IPS-NIHi11 (cell line): ENCODE measurements at regions not wholly inside any gene's neighbourhood (a gene's known extent, or its start where the extent isn't known, plus 50 kb on each side); places are given as distances from the start of the nearest gene placed in this dataset.
"Not testable (repeated sequence)": the region's sequence is repeated elsewhere in the genome, so short reads cannot be mapped to it uniquely, and the experiment has no call there.

Experiments used
- DNase-seq: peaks from one replicate; pipeline ENCODE4 v3.0.0; 2012; ENCODE audit warnings: mixed read lengths, low spot score

- DNase-seq, result no peak
Observed at GRCh38 chrX:69062493-69062892, 102.8 kb downstream of the PJA1 start.

GRCh38 chrX:69060631-69061408 lies 104.4 kb downstream of the PJA1 start:
- peak; percentile 33 for DNase-seq

GRCh38 chrX:69055193-69055592 lies 110.1 kb downstream of the PJA1 start:
- DNase-seq, result no peak

GRCh38 chrX:69054497-69054896 lies 110.8 kb downstream of the PJA1 start:
- not testable (repeated sequence) for DNase-seq

GRCh38 chrX:69051901-69052300 lies 113.4 kb downstream of the PJA1 start:
- no peak for DNase-seq

- no peak for DNase-seq
Observed at GRCh38 chrX:69050051-69050765, 115.0 kb downstream of the PJA1 start.

- DNase-seq, result no peak
Observed at GRCh38 chrX:69046996-69047490, 118.2 kb downstream of the PJA1 start.

GRCh38 chrX:69045616-69046345 lies 119.5 kb downstream of the PJA1 start:
- no peak for DNase-seq

GRCh38 chrX:69038816-69039215 lies 126.4 kb downstream of the PJA1 start:
- DNase-seq, result no peak

- no peak for DNase-seq
Observed at GRCh38 chrX:69038188-69038587, 127.1 kb downstream of the PJA1 start.

GRCh38 chrX:69037786-69038185 lies 127.5 kb downstream of the PJA1 start:
- no peak for DNase-seq

GRCh38 chrX:69036674-69037573 lies 128.3 kb downstream of the PJA1 start:
- peak; percentile 7 for DNase-seq

- DNase-seq, result no peak
Observed at GRCh38 chrX:69034451-69034850, 130.8 kb downstream of the PJA1 start.

GRCh38 chrX:69033936-69034335 lies 131.3 kb downstream of the PJA1 start:
- DNase-seq, result no peak

- no peak for DNase-seq
Observed at GRCh38 chrX:69032601-69033000, 132.7 kb downstream of the PJA1 start.

- DNase-seq, result no peak
Observed at GRCh38 chrX:69031971-69032391, 133.3 kb downstream of the PJA1 start.

GRCh38 chrX:69031181-69031580 lies 134.1 kb downstream of the PJA1 start:
- peak; percentile 29 for DNase-seq

GRCh38 chrX:69029771-69030170 lies 135.5 kb downstream of the PJA1 start:
- DNase-seq, result no peak

GRCh38 chrX:69028761-69029120 lies 136.5 kb downstream of the PJA1 start:
- no peak for DNase-seq

- DNase-seq, result no peak
Observed at GRCh38 chrX:69028006-69028760, 137.1 kb downstream of the PJA1 start.
